Mononuclear cell (primary cell): ENCODE measurements at regions not wholly inside any gene's neighbourhood (a gene's known extent, or its start where the extent isn't known, plus 50 kb on each side); places are given as distances from the start of the nearest gene placed in this dataset.
"Not testable (repeated sequence)": the region's sequence is repeated elsewhere in the genome, so short reads cannot be mapped to it uniquely, and the experiment has no call there.

Experiments
- H3K27me3 ChIP-seq: 2 replicates; pipeline ENCODE4 v1.6.0; 2011; ENCODE audit warnings: low read length, control low read depth; ENCODE audit not compliant: insufficient read depth
- H3K4me1 ChIP-seq: 2 replicates; pipeline ENCODE4 v1.5.1; 2011; ENCODE audit warnings: mild to moderate bottlenecking, low read length, control low read depth; ENCODE audit not compliant: insufficient read depth
- H3K4me3 ChIP-seq: 2 replicates; pipeline ENCODE4 v1.5.1; 2011; ENCODE audit warnings: mild to moderate bottlenecking, low read length, moderate library complexity
- H3K9me3 ChIP-seq: 2 replicates; pipeline ENCODE4 v1.5.1; 2011; ENCODE audit warnings: low read depth, mild to moderate bottlenecking, control low read depth, low read length

DNA sequence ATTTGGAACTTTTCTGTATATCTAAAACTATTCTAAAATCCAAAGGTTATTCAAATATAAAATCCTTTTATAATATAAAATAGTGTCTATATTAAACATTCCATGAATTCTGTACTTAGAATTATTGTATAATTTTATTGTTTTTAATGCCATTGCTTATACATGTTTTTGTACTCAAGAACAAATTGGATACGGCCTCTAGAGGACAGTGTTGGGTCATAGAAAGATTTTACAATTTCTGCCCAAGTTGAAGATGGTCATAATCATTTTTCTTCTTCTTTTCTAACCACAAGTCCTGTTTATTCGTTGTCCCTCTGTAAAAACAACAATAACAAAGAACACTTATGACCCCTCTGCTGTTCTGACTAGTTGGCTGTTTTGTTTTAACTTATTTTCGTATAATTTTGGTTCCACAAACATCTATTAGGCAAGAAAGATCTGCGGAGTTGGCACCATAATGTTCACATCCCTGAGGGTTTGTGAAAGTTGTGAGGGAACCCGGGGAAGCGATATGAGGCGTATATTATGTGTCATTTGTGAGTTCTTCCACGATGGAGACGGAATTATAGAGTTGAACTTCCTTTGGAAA, 75.7 kb upstream of the KIF26B start:
- Histone ChIP-seq H3K9me3 (no peaks in the 10 kb centered on the region), H3K4me1 (no peaks in the 10 kb centered on the region), H3K4me3 (no peak overlapping the region), H3K27me3 (no peaks in the 10 kb centered on the region)

DNA sequence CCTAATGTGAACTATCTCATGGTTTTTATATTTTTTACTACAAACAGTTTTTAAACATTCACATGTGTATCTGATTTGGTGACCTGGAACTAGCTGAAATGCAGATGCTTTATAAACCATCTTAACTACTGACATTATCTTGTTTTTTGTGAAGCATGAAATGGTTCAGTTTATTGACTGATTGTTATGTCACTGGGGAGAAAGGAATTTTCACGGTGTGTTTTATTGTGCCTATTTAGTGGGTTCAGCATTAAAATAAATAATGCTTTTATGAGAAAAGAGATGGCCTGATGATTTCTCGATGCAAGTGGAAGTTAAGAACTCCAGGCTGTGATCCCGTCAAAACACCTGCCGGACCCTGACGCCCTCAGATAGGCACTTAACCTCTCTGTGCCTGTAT, 79.9 kb upstream of the KIF26B start:
- Histone ChIP-seq H3K27me3 (no peaks in the 10 kb centered on the region), H3K9me3 (no peaks in the 10 kb centered on the region), H3K4me3 (no peak overlapping the region), H3K4me1 (no peaks in the 10 kb centered on the region)

DNA sequence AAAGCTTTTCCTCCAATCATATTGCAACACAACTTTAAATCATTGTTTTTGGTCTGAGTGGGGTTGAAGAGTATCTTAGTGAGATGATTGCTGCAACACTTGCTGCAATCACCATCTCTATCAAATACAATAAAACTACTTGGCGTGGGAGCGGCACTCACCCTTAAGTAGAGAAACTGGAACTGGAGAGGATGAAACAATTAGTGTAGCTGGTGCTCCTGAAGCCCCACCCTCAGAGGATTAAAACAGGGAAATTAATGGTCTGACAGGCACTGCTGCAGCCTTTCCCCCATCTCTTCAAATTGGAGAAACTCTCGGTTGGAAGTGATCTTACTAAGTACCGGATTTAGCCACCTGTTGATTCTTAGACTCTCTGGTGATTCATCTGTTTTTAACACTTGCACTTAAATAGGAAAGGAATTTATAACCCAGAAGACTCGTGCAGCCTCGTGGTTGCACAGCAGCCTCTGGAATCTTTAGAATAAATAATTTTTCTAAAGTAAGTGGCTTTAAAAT, 80.5 kb upstream of the KIF26B start:
- Histone ChIP-seq H3K27me3 (no peaks in the 10 kb centered on the region), H3K9me3 (no peaks in the 10 kb centered on the region)

DNA sequence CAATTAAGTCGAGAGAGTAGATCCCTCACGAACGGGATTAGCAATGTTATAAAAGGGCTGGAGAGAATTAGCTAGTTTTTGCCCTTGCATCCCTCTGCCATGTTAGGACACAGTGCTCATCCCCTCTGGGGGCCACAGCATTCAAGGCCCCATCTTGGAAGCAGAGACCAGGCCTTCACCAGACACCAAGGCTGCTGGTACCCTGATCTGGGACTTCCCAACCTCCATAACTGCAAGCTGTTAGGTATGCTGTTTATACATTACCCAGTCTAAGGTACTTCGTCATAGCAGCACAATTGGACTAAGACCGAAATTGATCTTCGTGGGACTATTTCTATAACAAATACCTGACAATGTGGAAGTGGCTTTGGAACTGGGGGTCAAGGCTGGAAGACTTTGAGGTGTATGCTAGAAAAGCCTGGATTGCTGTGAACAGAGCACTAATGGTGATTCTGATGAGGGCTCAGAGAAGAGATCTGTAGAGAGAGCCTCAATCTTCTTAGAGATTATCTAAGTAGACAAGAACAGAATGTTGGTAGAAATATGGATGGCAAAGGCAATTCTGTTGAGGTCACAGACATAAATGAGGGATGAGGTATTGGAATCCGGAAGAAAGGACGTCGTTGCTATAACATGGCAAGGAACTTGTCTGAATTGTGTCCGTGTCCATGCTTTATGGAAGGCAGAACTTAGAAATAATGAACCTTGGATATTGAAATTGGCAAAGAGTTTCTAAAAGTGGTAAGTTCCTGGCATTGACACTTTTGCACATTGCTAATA, 83.8 kb upstream of the KIF26B start:
- Histone ChIP-seq H3K4me1 (no peaks in the 10 kb centered on the region), H3K4me3 (no peak overlapping the region), H3K27me3 (no peaks in the 10 kb centered on the region), H3K9me3 (no peaks in the 10 kb centered on the region)

More for the DNA sequence above, 80.5 kb upstream of the KIF26B start:
- Histone ChIP-seq H3K4me1 (no peaks in the 10 kb centered on the region), H3K4me3 (no peak overlapping the region)

DNA sequence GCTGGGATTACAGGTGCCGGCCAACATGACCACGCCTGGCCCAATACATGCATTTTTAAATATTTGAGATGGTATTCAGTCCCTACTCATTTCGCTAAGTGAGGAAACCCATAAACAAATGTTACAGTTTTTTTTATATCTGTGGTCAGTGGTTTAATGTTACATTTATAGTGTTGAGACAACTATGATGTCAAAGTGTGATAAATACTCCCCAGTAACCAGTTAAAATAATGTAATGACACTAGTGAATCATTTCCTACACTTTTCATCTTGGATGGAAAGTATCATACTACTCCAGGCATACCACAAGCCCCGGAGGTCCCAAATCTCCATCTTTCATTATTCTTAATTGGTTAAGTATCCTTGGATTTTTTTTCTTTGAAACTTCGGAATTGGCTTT, 87.5 kb upstream of the KIF26B start:
- Histone ChIP-seq H3K4me3 (no peak overlapping the region), H3K27me3 (no peaks in the 10 kb centered on the region), H3K4me1 (no peaks in the 10 kb centered on the region), H3K9me3 (no peaks in the 10 kb centered on the region)

DNA sequence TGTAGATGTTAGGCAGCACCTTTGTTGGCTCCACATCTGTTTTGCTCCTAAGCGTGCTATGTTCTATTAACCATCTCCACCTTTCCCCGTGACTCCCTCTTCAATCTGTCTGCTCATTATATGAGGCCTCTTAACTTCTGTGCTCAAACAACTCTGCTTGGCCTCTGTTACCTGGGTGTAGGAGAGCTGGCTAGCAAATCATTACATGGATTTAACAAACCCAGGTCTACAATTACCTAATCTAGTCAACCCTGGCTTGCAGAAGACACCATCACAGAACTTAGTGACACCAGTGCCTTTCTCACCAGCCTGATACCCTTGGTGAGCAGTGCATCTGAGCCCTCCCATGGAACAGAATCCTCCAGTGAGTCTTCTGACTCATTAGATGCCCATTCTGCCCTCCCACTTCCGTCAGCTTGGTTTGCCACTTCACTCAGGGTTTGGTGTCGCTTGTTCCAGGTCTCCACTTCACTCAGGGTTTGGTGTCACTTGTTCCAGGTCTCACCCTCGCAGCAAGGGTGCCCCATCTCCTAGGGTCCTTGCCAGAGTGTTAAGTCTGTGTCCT, 92.0 kb upstream of the KIF26B start:
- Histone ChIP-seq H3K4me1 (no peaks in the 10 kb centered on the region), H3K27me3 (no peaks in the 10 kb centered on the region), H3K4me3 (no peak overlapping the region), H3K9me3 (no peaks in the 10 kb centered on the region)

DNA sequence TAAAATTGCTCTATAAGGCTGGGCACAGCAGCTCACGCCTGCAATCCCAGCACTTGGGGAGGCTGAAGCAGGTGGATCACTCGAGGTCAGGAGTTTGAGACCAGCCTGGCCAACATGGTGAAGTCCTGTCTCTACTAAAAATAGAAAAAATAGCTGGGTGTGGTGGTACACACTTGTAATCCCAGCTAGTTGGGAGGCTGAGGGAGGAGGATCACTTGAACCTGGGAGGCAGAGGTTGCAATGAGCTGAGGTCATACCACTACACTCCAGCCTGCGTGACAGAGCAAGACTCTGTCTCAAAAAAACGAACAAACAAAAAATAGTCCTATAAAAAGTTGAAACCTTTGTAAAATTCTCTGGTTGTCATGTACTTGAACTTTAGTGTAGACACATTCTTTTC, 93.0 kb upstream of the KIF26B start:
- not testable (repeated sequence) for H3K27me3 ChIP-seq, H3K9me3 ChIP-seq, H3K4me3 ChIP-seq, H3K4me1 ChIP-seq

DNA sequence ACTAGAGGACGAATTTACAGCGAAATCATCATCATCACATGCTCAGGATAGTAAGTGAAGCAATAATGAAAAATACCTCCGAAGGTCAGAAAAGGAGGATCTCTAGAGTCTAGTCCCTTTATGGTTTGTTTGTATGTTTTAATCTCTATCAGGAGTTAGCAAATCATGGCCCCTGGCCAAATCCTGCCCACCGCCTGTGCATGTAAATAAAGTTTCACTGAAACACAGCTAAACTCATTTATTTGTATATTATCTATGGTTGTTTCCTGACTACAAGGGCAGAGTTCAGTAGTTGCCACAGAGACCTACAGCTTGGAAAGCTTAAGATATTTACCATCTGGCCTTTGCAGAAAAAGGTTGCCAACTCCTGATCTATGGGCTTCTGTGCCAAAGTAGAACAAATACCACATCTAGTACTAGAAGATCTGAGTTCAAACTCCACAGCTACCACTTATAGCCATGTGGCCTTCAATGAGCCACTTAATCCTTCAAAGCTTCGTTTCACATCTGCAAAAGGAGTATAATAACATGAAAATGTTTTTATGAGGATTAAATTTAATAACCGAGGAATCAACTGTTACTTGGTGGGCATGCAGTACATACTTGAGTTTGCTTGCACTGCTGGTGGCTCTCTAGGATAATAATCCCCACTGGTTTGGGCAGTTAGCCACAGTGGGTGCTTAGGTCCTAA, 94.0 kb upstream of the KIF26B start:
- Histone ChIP-seq H3K4me1 (peaks cover 14% of the 10 kb centered on the region), H3K9me3 (no peaks in the 10 kb centered on the region), H3K27me3 (no peaks in the 10 kb centered on the region), H3K4me3 (no peak overlapping the region)

DNA sequence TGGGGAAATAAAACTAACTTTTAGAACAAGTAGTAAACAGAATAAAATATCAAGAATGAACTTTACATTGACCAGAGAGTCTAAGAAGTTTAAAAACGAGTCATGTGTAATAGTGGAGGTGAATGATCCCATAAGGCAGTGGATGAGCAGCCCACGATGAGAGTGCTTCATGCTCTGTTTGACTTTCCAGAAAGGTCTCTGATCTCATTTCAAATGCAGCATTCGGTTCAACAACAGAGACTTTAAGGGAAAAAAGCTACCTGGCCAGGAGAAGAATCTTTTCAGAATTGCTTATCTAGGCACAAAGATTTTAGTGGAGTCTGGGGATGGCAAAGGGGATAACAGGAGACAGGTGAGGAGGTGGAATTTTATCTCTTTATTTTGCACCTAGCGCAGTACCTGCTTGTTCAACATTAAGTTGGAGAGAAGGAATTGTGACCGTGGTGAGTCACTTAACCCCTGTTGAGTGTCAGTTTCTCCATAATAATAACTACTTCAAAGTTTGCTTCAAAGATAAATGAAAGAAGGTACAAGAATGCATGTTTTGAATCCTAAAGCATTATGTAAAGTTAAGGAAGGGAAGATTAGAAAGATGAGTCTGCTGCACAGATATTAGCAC, 94.9 kb upstream of the KIF26B start:
- no peaks in the 10 kb centered on the region for H3K27me3 ChIP-seq
- H3K4me3 ChIP-seq: no peak overlapping the region
- no peaks in the 10 kb centered on the region for H3K9me3 ChIP-seq
- H3K4me1 ChIP-seq: peaks cover 23% of the 10 kb centered on the region

DNA sequence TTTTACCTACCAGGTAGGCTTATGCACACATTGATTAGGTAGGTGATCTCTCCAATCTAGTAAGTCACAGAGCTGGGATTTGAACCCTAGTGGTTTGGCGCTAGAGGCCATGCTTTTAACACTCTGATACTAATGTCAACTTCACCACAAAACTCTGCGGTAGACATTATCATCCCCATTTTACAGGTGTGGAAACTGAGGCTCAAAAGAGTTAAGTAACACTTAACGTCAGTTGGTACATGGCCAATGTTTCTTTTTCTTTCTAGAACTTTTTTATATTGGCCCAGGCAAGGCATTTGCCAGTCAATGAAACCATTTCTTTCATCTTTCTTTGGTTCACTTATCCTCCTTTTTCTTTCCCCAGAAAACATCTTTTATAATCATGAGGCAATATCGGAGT, 95.9 kb upstream of the KIF26B start:
- Histone ChIP-seq H3K4me3 (no peak overlapping the region), H3K27me3 (no peaks in the 10 kb centered on the region), H3K4me1 (peaks cover 32% of the 10 kb centered on the region), H3K9me3 (no peaks in the 10 kb centered on the region)

DNA sequence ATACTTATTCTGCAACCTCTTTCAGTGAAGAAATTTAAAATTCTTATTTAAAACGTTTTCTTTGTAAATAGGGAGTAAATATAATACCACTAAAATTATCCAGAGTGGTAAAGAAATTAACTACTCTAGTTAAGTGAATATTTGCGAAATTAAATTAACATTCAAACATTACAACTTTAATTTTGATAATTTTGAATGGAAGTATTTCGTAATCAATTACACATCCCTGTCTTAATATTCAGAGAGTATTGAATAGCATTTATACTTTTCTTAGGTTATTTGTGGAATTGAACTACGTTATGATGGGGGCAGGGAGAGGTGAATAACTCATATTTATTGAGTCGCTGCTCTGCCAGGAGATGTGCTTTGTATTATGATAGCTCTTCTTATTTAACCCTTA, 96.3 kb upstream of the KIF26B start:
- Histone ChIP-seq H3K27me3 (no peaks in the 10 kb centered on the region), H3K4me1 (peaks cover 37% of the 10 kb centered on the region), H3K4me3 (no peak overlapping the region), H3K9me3 (no peaks in the 10 kb centered on the region)

DNA sequence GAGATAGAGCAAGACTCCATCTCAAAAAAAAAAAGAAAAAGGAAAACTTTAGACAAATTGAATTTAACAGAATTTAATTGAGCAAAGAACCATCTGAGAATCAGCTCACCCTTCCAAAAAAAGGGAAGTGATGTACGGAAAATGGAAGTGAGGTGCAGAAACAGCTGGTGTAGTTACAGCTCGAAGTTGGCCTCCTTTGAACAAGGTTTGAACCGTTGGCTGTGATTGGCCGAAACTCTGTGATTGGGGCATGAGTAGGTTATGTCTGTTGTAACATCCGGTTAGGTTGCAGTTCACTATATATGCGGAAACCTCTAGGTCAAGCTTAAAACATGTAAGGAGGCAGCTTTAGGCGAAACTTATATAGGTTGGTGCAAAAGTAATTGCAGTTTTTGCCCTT, 97.9 kb upstream of the KIF26B start:
- peaks cover 52% of the 10 kb centered on the region for H3K4me1 ChIP-seq
- no peaks in the 10 kb centered on the region for H3K27me3 ChIP-seq
- H3K9me3 ChIP-seq: no peaks in the 10 kb centered on the region
- H3K4me3 ChIP-seq: no peak overlapping the region

DNA sequence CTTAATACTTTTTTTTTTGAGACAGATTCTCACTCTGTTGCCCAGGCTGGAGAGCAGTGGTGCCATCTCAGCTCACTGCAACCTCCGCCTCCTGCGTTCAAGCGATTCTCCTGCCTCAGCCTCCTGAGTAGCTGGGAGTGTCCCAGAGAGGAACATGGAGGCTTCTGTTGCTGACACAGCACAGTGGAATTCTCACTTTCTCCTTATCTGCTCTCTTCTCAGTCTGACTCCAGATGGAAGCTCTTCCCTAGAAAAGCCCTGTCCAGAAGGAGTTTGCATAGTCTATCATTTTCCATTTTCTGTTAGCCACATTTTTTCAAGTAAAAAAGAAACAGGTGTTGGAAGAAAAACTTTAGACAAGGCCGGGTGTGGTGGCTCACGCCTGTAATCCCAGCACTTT, 98.5 kb upstream of the KIF26B start:
- not testable (repeated sequence) for H3K9me3 ChIP-seq, H3K4me3 ChIP-seq, H3K27me3 ChIP-seq
- peaks cover 58% of the 10 kb centered on the region for H3K4me1 ChIP-seq

DNA sequence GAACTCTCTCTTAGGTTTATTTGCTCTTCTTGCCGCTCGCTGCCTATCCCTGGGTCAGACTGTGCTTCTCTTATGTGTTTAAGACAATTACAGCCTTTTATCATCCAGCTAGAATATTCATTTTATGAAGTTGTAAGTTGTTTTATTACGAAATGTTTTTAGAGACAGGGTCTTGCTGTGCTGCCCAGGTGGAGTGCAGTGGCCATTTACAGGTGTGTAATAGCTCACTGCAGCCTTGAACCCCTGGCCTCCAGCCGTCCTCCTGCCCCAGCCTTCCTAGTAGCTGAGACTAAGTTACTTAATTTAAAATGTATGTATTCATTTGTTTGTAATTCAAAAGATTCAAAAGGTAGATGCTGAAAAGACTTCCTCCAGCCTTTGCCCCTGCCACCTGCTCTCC, 99.0 kb upstream of the KIF26B start:
- H3K27me3 ChIP-seq: no peaks in the 10 kb centered on the region
- no peak overlapping the region for H3K4me3 ChIP-seq
- no peaks in the 10 kb centered on the region for H3K9me3 ChIP-seq
- H3K4me1 ChIP-seq: peaks cover 64% of the 10 kb centered on the region
